ENCODE measurements at regions not wholly inside any gene's neighbourhood (a gene's known extent, or its start where the extent isn't known, plus 50 kb on each side); places are given as distances from the start of the nearest gene placed in this dataset.

DNA sequence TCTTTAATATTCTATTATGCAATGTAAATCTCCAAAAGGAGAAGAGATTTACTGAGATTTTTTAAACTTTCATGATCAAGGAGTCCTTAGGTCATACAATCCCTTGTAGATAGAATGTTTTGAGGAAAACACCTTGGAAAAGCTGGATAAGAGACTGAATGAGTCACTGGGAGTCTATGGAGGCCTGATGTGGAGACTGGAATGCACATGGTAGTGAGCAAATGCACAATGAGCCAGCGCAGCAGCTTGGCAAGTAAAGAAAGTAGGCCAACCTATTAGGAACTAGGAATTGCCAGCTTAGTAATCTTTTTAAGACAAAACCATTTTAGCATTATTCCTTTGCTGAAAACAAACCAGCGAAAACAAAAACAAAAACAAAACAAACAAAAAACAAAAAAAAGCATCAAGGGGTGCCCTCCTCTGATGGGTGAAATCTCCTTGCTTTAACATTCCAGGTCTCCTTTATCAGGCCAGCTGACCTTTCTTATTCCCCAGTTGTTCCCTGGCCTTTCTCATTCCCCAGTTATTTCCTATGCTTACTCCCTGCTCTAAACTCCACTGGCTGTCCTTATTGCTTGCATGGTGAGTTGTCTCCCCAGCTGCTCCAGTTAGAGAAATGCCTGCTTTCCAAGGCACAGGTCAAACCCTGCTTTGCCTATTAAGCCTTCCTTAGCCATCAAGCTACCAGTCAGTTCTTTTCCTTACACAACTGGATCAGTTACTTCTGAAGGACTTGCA is 135.8 kb downstream of the PLCE1 start:
- TF ChIP-seq CEBPB (IDR thresholded peaks at IDR 0.05; ENCODE audit: low read depth, low read length) = no peak
- no peak for TF ChIP-seq RAD21 (IDR thresholded peaks at IDR 0.05 in 1 of 2, conservative IDR thresholded peaks at IDR 0.05 in 1 of 2; ENCODE audit: low read depth in 2 of 2, low read length in 2 of 2)
- TF ChIP-seq SIX5 (IDR thresholded peaks at IDR 0.05; ENCODE audit: low read depth, low read length) = no peak
- no peak for TF ChIP-seq GTF2F1 (IDR thresholded peaks at IDR 0.05; ENCODE audit: borderline replicate concordance, low read depth, low read length)
- no peak for TF ChIP-seq KDM1A (IDR thresholded peaks at IDR 0.05; ENCODE audit: borderline replicate concordance, low read length)
- TF ChIP-seq NRF1 (IDR thresholded peaks at IDR 0.05; ENCODE audit: low read depth, low read length) = no peak
- TF ChIP-seq CBX5 (IDR thresholded peaks at IDR 0.05; ENCODE audit: low read depth, low read length) = no peak
- Histone ChIP-seq H3K27me3 (replicated peaks in 1 of 4; ENCODE audit: control insufficient read depth in 3 of 4, extremely low read depth in 1 of 4, insufficient read depth in 3 of 4, low read length in 3 of 4) (no peaks in the 10 kb centered on the region), H3K4me2 (ENCODE audit: insufficient read depth in 1 of 2, low read depth in 2 of 2, low read length in 2 of 2) (no peak overlapping the region), H4K20me1 (replicated peaks in 1 of 2; ENCODE audit: control insufficient read depth in 1 of 2, insufficient read depth in 2 of 2, low read length in 2 of 2) (no peaks in the 10 kb centered on the region), H3K79me1 (ENCODE audit: low read depth, low read length) (no peaks in the 10 kb centered on the region), H2BK5ac (ENCODE audit: low read depth, low read length) (no peak overlapping the region), H2AFZ (ENCODE audit: low read length) (no peak overlapping the region), H3K23me2 (ENCODE audit: low read depth, low read length) (no peaks in the 10 kb centered on the region), H2AK5ac (ENCODE audit: low read depth, low read length) (no peak overlapping the region), H3K27ac (ENCODE audit: low read depth, low read length) (no peak overlapping the region), H4K8ac (ENCODE audit: extremely low read depth, insufficient read depth, low read length) (no peak overlapping the region), H2BK20ac (ENCODE audit: low read length) (no peak overlapping the region), H3K9me3 (ENCODE audit: insufficient read depth in 2 of 2, low read depth in 1 of 2, low read length in 1 of 2) (no peaks in the 10 kb centered on the region), H3K4me3 (ENCODE audit: extremely low read depth in 1 of 4, insufficient read depth in 2 of 4, low read depth in 3 of 4, low read length in 4 of 4) (no peak overlapping the region), H3K4ac (replicated peaks; ENCODE audit: insufficient read length, low read depth, low read length) (no peak overlapping the region), H4K91ac (replicated peaks; ENCODE audit: insufficient read length, low read length) (no peak overlapping the region), H3K18ac (ENCODE audit: extremely low read depth, low read length) (no peak overlapping the region), H3K9ac (replicated peaks in 1 of 4; ENCODE audit: extremely low read depth in 1 of 4, low read depth in 3 of 4, low read length in 3 of 4) (no peak overlapping the region), H2BK12ac (ENCODE audit: low read depth, low read length) (no peak overlapping the region), H3K23ac (ENCODE audit: insufficient read length) (no peak overlapping the region), H3K4me1 (replicated peaks in 1 of 4; ENCODE audit: control insufficient read depth in 3 of 4, insufficient read depth in 4 of 4, low read length in 3 of 4) (no peaks in the 10 kb centered on the region), H2BK15ac (ENCODE audit: low read length) (no peak overlapping the region), H4K5ac (ENCODE audit: insufficient read length, low read depth, low read length) (no peak overlapping the region), H2BK120ac (replicated peaks; ENCODE audit: low read depth, low read length) (no peak overlapping the region), H3K36me3 (ENCODE audit: control insufficient read depth in 2 of 4, insufficient read depth in 4 of 4, low read length in 3 of 4) (no peaks in the 10 kb centered on the region), H3K56ac (replicated peaks; ENCODE audit: insufficient read length, low read depth, low read length) (no peak overlapping the region), H3K79me2 (ENCODE audit: control insufficient read depth in 1 of 2, insufficient read depth in 2 of 2, low read length in 2 of 2) (no peaks in the 10 kb centered on the region), H3K14ac (ENCODE audit: insufficient read length) (no peak overlapping the region)
- FAIRE-seq (peak; percentile 32), DNase-seq (ENCODE audit: low read depth in 1 of 2, low spot score in 2 of 2) (no peak)
- ChIA-PET POLR2A (ENCODE audit: partially characterized antibody) (no interaction called here), CTCF (ENCODE audit: partially characterized antibody) (interaction anchor here (1.3 kb wide), 1 partner anchor 12 kb away, joined by 3 read pairs; no protein-coding TSS in a partner anchor)
- 89% methylated on average over 2 of the region's 2 CpGs; no CpG with 5 or more reads in 1 of the 2 experiments for WGBS, 2 experiments (ENCODE audit: extremely low coverage in 1 of 2, insufficient coverage in 1 of 2, insufficient read length in 1 of 2, insufficient replicate concordance in 2 of 2, low coverage in 1 of 2, low lambda C conversion rate in 2 of 2, missing lambda C conversion rate in 1 of 2)

Measured in H1 (cell line).